Ureter (tissue), 1 donor: ENCODE measurements at regions not wholly inside any gene's neighbourhood (a gene's known extent, or its start where the extent isn't known, plus 50 kb on each side); places are given as distances from the start of the nearest gene placed in this dataset.

Experiments
- DNase-seq: peaks from one replicate; pipeline ENCODE4 v3.0.0-alpha.2; 2020; ENCODE audit warnings: low spot score
- donor health status: DM: yes; HTN: yes; CAD: no.

GRCh38 chr17:77341069-77341541, 200.3 kb downstream of the SEC14L1 start:
- no peak for DNase-seq

GRCh38 chr17:77342656-77342990, 201.9 kb downstream of the SEC14L1 start:
- peak; percentile 35 for DNase-seq

DNA sequence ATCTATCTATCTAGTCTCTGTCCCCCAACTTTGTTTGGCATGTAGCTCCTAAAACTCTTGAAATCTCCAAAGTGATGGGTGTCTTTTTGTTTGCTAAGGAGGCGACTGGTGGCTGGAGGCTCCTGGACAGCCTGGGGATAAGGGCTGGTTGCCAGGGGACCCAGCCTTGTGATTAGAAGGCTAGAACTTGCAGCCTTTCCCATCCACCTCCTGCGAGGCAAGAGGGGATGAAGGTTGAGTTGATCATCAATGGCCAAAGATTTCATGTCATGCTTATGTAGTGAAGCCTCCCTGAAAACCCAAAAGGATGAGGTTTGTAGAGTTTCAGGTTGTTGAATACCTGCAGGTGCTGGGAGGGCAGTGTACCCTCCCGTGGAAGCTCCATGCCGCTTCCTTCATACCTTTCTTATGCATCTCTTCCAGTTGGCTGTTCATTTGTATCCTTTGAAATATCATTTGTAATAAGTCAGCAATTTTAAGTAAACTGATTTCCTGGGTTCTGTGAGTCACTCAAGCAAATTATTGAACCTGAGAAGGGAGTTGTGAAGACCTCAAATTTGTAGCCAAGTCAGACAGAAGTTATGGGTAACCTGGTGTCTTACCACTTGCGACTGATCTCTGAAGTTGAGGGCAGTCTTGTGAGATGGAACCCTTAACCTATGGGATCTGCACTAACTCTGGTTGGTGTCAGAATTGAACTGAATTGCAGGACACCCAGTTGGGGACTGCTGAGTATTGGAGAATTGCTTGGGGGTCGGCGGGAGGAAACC, 202.4 kb downstream of the SEC14L1 start:
- peak; percentile 17 for DNase-seq

DNA sequence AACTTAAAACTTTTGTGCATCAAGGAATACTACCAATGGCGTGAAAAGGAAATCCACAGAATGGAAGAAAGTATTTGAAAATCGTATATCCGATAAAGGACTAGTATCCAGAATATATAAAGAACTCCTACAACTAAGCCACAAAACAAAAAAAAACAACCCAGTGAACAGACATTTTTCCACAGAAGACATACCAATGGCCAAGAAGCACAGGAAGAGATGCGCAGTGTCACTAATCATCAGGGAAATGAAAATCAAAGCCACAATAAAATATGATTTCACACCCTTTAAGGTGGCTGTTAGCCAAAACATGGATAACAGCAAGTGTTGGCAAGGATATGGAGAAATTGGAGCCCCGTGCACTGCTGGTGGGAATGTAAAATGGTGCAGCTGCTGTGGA, 203.3 kb downstream of the SEC14L1 start:
- no peak for DNase-seq

GRCh38 chr17:77345260-77345910, 204.6 kb downstream of the SEC14L1 start:
- DNase-seq, result peak; percentile 28

DNA sequence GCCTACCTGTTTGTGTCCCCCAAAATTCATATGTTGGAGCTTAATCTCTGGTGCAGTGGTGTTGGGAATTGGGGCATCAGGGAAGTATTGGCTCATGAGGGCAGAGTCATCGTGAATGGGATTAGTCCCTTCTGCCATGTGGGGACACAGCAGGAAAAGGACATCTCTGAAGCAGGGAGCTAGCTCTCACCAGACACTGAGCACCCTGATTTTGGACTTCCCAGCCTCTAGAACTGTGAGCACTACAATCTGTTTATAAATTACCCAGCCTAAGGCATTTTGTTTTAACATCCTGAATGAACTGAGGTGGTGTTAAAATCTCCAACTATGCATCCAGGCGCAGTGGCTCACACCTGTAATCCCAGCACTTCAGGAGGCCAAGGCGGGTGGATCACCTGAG, 206.0 kb downstream of the SEC14L1 start:
- peak; percentile 24 for DNase-seq

- no peak for DNase-seq
Measured at GRCh38 chr17:77347544-77347943, 206.8 kb downstream of the SEC14L1 start.

DNA sequence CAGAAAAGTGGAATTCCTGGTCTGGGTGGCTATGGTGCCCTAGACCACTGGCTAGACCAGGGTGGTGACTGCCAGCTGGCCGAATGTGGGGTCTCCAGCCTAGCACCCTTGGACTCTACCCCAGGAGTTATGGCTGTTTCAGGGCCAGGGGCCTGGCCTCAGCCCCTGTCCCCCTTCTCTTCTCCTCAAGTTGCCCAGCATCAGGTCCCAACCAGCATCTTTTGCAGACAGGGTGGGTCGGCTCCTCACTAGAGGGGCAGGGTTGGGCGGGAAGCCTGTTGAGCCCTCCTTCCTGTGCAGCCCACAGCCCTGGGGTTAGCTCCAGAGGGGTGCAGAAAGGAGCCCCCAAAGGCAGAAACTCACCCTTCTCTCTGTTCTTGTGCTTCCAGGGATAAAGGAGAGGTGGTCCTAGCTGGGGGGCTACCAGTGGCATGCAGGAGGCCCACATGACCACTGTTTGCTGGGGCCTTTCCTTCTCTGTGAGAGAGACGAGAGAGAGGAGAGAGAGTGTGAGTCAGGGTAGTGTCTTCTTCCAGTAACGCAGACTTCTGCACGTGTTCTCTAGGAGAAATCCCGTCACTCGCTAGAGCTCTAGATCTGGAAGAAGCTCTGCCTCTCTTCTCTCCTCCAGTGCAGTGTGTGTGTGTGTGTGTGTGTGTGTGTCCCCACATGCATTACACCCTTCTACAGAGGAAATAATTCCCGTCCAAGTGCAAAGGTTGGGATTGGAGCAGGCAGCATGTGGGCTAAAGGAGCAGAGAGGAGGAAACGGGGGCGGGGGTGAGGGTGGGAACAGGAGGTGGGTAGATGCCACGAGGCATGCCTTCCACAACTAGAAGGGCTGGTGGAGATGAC, 209.4 kb downstream of the SEC14L1 start:
- DNase-seq, result peak; percentile 41

DNA sequence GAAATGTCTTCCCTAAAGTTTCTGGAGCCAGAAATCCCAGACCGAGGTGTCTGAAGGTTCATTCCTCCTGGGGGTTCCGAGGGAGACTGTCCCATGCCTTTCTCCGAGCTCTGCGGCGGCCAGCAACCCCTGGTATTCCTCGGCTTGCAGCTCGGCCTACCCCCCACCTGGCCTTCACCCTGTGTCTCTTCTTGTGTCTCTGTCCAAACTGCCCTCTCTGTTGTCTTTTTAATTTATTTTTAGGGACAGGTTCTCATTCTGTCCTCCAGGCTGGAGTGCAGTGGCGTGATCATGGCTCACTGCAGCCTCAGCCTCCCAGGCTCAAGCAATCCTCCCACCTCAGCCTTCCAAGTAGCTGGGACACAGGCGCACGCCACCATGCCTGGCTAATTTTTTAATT, 211.7 kb downstream of the SEC14L1 start:
- peak; percentile 41 for DNase-seq

DNA sequence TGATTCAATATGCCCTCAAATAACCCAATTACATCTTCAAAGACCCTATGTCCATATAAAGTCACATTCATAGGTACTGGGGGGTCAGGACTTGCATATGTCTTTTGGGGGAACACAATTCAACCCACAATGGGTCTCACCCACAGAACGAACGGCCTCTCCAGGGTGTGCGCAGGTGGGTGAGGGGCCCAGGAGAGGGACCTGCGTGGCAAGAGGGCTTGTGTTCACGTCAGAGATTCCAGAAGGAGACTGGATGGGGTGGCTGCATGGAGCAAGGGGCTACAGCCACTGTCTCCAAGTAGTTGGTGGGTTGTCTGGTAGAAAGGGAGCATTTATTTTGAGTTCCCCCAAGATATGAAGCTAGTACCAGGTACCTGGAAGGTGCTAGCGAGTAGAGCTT, 212.2 kb downstream of the SEC14L1 start:
- DNase-seq, result peak; percentile 29

- peak; percentile 36 for DNase-seq
Measured at GRCh38 chr17:77353684-77354419, 213.1 kb downstream of the SEC14L1 start.

DNA sequence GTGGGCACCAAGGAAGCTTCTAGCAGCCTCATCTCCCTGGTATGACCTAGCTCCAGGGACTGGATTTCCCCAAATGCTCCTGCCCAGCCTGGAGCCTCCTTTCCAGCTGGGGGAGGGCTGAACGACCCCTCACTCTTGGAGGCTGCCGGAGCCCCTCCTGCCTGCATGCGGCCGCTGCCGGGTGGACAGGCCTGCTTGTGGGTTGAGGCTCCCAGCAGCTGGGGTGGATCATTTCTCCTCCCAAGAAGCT, 213.6 kb downstream of the SEC14L1 start:
- no peak for DNase-seq

- DNase-seq, result peak; percentile 73
Measured at GRCh38 chr17:77354670-77355455, 214.1 kb downstream of the SEC14L1 start.

DNA sequence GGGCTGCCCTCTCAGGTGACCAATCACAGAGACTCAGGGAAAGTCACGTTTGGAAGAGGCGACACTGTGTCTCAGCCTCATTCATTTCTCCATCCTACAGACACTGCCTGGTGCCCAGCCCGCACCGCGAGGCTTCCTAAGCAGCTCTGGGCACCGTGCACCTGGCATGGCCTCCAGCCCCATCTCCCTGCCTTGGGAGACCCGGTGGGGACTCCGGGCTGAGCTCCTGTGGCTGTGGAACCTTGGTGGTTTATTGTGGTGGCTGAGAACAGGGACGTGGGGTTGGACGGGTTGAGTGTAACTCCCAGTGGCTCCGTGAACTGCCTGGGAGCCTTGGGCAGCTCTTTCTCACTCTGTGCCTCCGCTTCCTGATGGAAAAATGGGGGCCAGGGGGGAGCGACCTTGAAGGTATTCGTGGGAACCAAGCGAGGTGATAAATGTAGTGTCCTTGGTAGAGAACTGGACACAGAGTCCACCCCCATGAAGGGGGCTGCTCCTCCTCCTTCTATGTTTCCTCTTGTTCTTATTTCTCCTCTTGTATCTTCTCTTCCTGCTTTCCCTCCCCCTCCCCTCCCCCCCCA, 215.4 kb downstream of the SEC14L1 start:
- peak; percentile 44 for DNase-seq

DNA sequence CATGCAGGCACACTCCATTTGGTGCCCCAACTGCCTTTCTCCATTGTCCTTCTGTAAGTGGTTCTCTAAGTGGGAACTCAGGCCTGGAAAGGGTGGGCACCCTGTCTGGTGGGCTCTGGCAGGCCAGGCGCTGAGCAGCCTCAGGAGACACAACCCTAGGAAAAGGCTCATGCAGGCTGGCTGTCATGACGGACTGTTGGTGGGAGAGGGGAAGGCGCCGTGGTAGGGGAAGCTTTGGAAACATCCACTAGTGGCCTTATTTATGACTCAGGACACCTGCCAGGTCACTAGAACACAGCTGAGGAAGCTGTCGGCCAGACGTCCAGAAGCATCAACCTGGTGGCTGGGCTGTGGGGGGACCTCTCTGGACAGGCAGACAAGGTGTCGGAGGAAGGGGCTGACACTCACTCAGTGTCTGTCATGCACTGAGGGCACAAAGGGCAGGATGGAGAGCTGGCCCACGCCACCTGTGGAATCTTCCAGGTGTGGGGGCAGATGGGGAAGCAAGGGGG, 216.0 kb downstream of the SEC14L1 start:
- DNase-seq, result peak; percentile 51

GRCh38 chr17:77358801-77359200, 218.0 kb downstream of the SEC14L1 start:
- peak; percentile 32 for DNase-seq

GRCh38 chr17:77359236-77359635, 218.5 kb downstream of the SEC14L1 start:
- peak; percentile 22 for DNase-seq

GRCh38 chr17:77361986-77362620, 221.3 kb downstream of the SEC14L1 start:
- DNase-seq, result no peak

- DNase-seq, result peak; percentile 45
Measured at GRCh38 chr17:77363821-77364361, 223.1 kb downstream of the SEC14L1 start.

- DNase-seq, result no peak
Measured at GRCh38 chr17:77364381-77364911, 223.7 kb downstream of the SEC14L1 start.
